CD4-positive, alpha-beta T cell treated with Interferon gamma for 1 hour (primary cell): ENCODE measurements at regions not wholly inside any gene's neighbourhood (a gene's known extent, or its start where the extent isn't known, plus 50 kb on each side); places are given as distances from the start of the nearest gene placed in this dataset.

Experiments
- DNase-seq: peaks from one replicate; pipeline ENCODE4 v3.0.0-alpha.2; 2020

- DNase-seq, result no peak
Measured at GRCh38 chr2:60318544-60318943, 234.9 kb downstream of the BCL11A start.

- DNase-seq, result peak; percentile 31
Measured at GRCh38 chr2:60317844-60318243, 235.6 kb downstream of the BCL11A start.

- DNase-seq, result no peak
Measured at GRCh38 chr2:60317034-60317386, 236.4 kb downstream of the BCL11A start.

GRCh38 chr2:60316381-60317033, 236.9 kb downstream of the BCL11A start:
- no peak for DNase-seq

GRCh38 chr2:60313470-60314172, 239.8 kb downstream of the BCL11A start:
- no peak for DNase-seq

GRCh38 chr2:60312618-60313017, 240.8 kb downstream of the BCL11A start:
- DNase-seq, result no peak

- DNase-seq, result no peak
Measured at GRCh38 chr2:60311524-60311923, 241.9 kb downstream of the BCL11A start.

GRCh38 chr2:60309941-60310660, 243.4 kb downstream of the BCL11A start:
- DNase-seq, result no peak

- DNase-seq, result no peak
Measured at GRCh38 chr2:60309336-60309735, 244.1 kb downstream of the BCL11A start.

GRCh38 chr2:60306267-60306861, 247.1 kb downstream of the BCL11A start:
- no peak for DNase-seq

GRCh38 chr2:60303680-60304079, 249.8 kb downstream of the BCL11A start:
- no peak for DNase-seq

- DNase-seq, result no peak
Measured at GRCh38 chr2:60302377-60303126, 250.9 kb downstream of the BCL11A start.

- DNase-seq, result no peak
Measured at GRCh38 chr2:60301726-60302125, 251.7 kb downstream of the BCL11A start.

GRCh38 chr2:60299179-60299578, 254.3 kb downstream of the BCL11A start:
- DNase-seq, result no peak

- DNase-seq, result no peak
Measured at GRCh38 chr2:60298006-60298696, 255.3 kb downstream of the BCL11A start.

GRCh38 chr2:60297296-60298005, 256.0 kb downstream of the BCL11A start:
- no peak for DNase-seq

GRCh38 chr2:60296219-60296955, 257.1 kb downstream of the BCL11A start:
- DNase-seq, result no peak

GRCh38 chr2:60295636-60295962, 257.9 kb downstream of the BCL11A start:
- DNase-seq, result no peak

- no peak for DNase-seq
Measured at GRCh38 chr2:60294901-60295635, 258.4 kb downstream of the BCL11A start.

GRCh38 chr2:60292242-60292641, 261.2 kb downstream of the BCL11A start:
- DNase-seq, result no peak
